WI38 (cell line): ENCODE measurements at regions not wholly inside any gene's neighbourhood (a gene's known extent, or its start where the extent isn't known, plus 50 kb on each side); places are given as distances from the start of the nearest gene placed in this dataset.
"Not testable (repeated sequence)": the region's sequence is repeated elsewhere in the genome, so short reads cannot be mapped to it uniquely, and the experiment has no call there.

ENCODE experiments used
- H3K4me3 ChIP-seq: 2 replicates; pipeline ENCODE4 v1.5.1; 2011; ENCODE audit warnings: low read depth, mild to moderate bottlenecking, control low read depth, low read length
- CTCF ChIP-seq: IDR thresholded peaks from 2 replicates; pipeline ENCODE4 v1.5.1; 2012; ENCODE audit warnings: low read depth, mild to moderate bottlenecking, control low read depth, low read length

GRCh38 chr16:64351121-64351520 lies 770.7 kb downstream of the CDH11 start:
- no peak for TF ChIP-seq CTCF
- H3K4me3 ChIP-seq: no peak overlapping the region

- TF ChIP-seq CTCF: no peak
- no peak overlapping the region for H3K4me3 ChIP-seq
Observed at GRCh38 chr16:64346080-64346479, 775.8 kb downstream of the CDH11 start.

- TF ChIP-seq CTCF: no peak
- H3K4me3 ChIP-seq: no peak overlapping the region
Observed at GRCh38 chr16:64345142-64345541, 776.7 kb downstream of the CDH11 start.

- H3K4me3 ChIP-seq: not testable (repeated sequence)
Observed at GRCh38 chr16:64343820-64344443, 777.9 kb downstream of the CDH11 start.

- no peak overlapping the region for H3K4me3 ChIP-seq
- TF ChIP-seq CTCF: no peak
Observed at GRCh38 chr16:64343061-64343819, 778.6 kb downstream of the CDH11 start.

DNA sequence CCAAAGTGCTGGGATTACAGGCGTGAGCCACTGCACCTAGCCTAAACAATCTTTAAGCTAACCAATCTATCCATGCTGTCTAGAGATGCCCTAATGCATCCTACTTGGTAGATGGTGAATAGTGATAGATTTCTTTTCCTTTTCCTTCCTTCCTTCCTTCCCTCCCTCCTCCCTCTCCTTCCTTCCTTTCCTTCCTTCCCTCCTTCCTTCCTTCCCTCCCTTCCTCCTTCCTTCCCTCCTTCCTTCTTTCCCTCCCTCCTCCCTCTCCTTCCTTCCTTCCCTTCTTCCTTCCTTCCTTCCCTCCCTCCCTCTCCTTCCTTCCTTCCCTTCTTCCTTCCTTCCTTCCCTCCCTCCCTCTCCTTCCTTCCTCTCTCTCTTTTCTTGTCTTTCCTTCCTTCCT lies 780.5 kb downstream of the CDH11 start:
- H3K4me3 ChIP-seq: not testable (repeated sequence)

DNA sequence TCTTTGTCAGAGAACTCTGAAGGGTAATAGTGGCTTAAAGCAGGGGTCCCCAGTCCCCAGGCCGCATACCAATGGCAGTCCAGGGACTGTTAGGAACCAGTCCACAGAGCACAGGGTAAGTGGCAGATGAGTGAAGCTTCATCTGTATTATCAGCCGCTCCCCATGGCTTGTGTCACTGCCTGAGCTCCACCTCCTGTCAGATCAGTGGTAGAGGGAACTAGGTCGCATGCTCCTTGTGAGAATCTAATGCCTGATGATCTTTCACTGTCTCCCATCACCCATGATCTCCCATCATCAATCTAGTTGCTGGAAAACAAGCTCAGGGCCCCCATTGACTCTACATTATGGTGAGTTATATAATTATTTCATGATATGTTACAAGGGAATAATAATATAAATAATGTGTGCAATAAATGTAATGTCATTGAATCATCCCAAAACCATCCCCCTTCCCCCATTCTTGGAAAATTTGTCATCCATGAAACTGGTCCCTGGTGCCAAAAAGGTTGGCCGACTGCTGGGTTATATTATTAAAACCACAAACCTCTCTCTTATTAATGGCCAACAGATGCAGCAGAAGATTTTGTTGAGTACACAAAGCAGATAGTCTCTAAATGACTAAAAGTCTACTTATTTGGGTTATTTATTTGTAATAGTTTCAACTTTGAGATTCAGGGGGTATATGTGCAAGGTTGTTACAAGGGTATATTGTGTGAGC lies 782.7 kb downstream of the CDH11 start:
- H3K4me3 ChIP-seq: no peak overlapping the region
- no peak for TF ChIP-seq CTCF

DNA sequence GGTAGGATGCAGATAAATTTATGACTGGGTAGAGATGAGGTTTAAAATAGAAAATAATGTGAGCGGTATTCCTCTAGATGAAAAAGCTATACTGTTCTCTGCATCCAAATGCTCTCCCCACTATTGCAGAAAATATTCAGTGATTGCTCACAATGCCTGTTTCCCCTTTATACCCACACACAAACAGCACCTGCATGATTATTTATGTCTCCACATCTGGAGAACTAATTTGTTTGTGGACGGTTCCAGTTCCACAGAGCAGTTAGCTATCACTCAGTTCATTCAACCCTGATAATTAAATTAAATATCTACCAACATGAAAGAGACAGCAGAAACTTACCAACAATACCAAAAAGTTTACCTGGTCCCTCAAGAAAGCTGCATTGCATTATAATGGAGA lies 800.0 kb downstream of the CDH11 start:
- TF ChIP-seq CTCF: no peak
- no peak overlapping the region for H3K4me3 ChIP-seq
